ENCODE measurements at regions not wholly inside any gene's neighbourhood (a gene's known extent, or its start where the extent isn't known, plus 50 kb on each side); places are given as distances from the start of the nearest gene placed in this dataset.

DNA sequence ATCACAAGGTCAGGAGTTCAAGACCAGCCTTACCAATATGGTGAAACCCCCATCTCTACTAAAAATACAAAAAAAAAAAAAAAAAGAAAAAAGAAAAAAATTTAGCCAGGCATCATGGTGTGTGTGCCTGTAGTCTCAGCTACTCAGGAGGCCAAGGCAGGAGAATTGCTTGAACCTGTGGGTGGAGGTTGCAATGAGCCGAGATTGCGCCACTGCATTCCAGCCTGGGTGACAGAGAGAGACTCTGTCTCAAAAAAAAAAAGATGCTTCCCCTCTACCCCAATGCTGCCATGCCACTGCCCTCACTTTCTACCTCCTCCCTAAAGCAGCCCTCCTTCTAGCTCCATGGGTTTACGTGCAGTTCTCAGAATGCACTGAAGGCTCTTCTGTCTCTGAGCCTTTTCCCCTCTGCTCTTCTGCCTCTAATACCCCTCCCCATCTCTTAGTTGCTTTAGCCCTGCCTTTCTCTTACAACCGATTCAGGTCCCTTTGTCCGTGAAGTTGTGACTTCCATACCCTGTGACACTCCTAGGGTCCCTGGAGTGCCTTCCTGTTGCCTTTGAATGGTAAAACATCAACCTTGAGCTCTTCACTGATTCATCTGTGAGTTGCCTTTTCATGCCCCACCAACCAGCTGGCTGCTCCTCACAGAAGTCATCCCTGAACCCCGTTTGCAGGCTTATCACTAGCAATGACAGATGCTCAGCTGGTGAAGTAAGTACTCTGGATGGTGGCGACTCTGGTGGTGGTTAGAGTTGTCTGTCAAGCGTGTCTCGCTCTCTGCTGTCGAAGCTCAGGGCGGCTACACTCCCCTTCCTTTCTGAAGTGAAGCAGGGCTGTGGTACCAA, 234.9 kb downstream of the RHOU start:
- ATAC-seq (no peak), DNase-seq (ENCODE audit: low spot score) (no peak)
- H3K4me3 ChIP-seq, result no peak overlapping the region
- no peaks in the 10 kb centered on the region for H3F3A ChIP-seq (replicated peaks; ENCODE audit: low read depth)
- Mint-ChIP-seq H3K4me3 (no peak overlapping the region), H3K27ac (no peak overlapping the region), H3K4me1 (peaks cover 28% of the 10 kb centered on the region), H3K9me3 (no peaks in the 10 kb centered on the region), H3K27me3 (ENCODE audit: insufficient read depth, low read depth, poor library complexity) (peaks cover 1% of the 10 kb centered on the region), H3K36me3 (ENCODE audit: low read depth) (no peaks in the 10 kb centered on the region)
- H3K79me2 ChIP-seq (replicated peaks; ENCODE audit: insufficient read depth), result no peaks in the 10 kb centered on the region
- no peak overlapping the region for H3K27ac ChIP-seq (ENCODE audit: low read depth)
- 0 out of 2 replicates have a peak, but pooled peaks cover 5% of the 10 kb centered on the region for H3K4me1 ChIP-seq (ENCODE audit: insufficient read depth)
- H3K9me2 ChIP-seq (ENCODE audit: insufficient read depth), result no peaks in the 10 kb centered on the region
- H4K20me1 ChIP-seq (replicated peaks; ENCODE audit: insufficient read depth), result no peaks in the 10 kb centered on the region
- H2AFZ ChIP-seq, result peak overlapping the region; percentile 43; the same call in 1 of the 2 replicates
- H3K4me2 ChIP-seq, result no peak overlapping the region
- no peak for TF ChIP-seq CREB1 (CRISPR knock-in tag; IDR thresholded peaks at IDR 0.05; ENCODE audit: low read depth)
- TF ChIP-seq ZNF331 (CRISPR knock-in tag; IDR thresholded peaks at IDR 0.05; ENCODE audit: low read depth), result no peak
- TF ChIP-seq, protein P1, sequence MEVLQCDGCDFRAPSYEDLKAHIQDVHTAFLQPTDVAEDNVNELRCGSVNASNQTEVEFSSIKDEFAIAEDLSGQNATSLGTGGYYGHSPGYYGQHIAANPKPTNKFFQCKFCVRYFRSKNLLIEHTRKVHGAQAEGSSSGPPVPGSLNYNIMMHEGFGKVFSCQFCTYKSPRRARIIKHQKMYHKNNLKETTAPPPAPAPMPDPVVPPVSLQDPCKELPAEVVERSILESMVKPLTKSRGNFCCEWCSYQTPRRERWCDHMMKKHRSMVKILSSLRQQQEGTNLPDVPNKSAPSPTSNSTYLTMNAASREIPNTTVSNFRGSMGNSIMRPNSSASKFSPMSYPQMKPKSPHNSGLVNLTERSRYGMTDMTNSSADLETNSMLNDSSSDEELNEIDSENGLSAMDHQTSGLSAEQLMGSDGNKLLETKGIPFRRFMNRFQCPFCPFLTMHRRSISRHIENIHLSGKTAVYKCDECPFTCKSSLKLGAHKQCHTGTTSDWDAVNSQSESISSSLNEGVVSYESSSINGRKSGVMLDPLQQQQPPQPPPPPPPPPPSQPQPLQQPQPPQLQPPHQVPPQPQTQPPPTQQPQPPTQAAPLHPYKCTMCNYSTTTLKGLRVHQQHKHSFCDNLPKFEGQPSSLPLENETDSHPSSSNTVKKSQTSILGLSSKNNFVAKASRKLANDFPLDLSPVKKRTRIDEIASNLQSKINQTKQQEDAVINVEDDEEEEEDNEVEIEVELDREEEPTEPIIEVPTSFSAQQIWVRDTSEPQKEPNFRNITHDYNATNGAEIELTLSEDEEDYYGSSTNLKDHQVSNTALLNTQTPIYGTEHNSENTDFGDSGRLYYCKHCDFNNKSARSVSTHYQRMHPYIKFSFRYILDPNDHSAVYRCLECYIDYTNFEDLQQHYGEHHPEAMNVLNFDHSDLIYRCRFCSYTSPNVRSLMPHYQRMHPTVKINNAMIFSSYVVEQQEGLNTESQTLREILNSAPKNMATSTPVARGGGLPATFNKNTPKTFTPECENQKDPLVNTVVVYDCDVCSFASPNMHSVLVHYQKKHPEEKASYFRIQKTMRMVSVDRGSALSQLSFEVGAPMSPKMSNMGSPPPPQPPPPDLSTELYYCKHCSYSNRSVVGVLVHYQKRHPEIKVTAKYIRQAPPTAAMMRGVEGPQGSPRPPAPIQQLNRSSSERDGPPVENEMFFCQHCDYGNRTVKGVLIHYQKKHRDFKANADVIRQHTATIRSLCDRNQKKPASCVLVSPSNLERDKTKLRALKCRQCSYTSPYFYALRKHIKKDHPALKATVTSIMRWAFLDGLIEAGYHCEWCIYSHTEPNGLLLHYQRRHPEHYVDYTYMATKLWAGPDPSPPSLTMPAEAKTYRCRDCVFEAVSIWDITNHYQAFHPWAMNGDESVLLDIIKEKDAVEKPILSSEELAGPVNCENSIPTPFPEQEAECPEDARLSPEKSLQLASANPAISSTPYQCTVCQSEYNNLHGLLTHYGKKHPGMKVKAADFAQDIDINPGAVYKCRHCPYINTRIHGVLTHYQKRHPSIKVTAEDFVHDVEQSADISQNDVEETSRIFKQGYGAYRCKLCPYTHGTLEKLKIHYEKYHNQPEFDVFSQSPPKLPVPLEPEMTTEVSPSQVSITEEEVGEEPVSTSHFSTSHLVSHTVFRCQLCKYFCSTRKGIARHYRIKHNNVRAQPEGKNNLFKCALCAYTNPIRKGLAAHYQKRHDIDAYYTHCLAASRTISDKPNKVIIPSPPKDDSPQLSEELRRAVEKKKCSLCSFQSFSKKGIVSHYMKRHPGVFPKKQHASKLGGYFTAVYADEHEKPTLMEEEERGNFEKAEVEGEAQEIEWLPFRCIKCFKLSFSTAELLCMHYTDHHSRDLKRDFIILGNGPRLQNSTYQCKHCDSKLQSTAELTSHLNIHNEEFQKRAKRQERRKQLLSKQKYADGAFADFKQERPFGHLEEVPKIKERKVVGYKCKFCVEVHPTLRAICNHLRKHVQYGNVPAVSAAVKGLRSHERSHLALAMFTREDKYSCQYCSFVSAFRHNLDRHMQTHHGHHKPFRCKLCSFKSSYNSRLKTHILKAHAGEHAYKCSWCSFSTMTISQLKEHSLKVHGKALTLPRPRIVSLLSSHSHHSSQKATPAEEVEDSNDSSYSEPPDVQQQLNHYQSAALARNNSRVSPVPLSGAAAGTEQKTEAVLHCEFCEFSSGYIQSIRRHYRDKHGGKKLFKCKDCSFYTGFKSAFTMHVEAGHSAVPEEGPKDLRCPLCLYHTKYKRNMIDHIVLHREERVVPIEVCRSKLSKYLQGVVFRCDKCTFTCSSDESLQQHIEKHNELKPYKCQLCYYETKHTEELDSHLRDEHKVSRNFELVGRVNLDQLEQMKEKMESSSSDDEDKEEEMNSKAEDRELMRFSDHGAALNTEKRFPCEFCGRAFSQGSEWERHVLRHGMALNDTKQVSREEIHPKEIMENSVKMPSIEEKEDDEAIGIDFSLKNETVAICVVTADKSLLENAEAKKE (CRISPR knock-in tag; IDR thresholded peaks at IDR 0.05), result no peak
- no peak for TF ChIP-seq STAT1 (IDR thresholded peaks at IDR 0.05; ENCODE audit: unreplicated experiment)
- TF ChIP-seq NANOG (IDR thresholded peaks at IDR 0.05; ENCODE audit: borderline replicate concordance), result no peak
- no peak for TF ChIP-seq EZH2phosphoT487 (IDR thresholded peaks at IDR 0.05; ENCODE audit: unreplicated experiment)
- TF ChIP-seq, protein P2, sequence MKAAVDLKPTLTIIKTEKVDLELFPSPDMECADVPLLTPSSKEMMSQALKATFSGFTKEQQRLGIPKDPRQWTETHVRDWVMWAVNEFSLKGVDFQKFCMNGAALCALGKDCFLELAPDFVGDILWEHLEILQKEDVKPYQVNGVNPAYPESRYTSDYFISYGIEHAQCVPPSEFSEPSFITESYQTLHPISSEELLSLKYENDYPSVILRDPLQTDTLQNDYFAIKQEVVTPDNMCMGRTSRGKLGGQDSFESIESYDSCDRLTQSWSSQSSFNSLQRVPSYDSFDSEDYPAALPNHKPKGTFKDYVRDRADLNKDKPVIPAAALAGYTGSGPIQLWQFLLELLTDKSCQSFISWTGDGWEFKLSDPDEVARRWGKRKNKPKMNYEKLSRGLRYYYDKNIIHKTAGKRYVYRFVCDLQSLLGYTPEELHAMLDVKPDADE (IDR thresholded peaks at IDR 0.05), result no peak
- TF ChIP-seq, protein P3, sequence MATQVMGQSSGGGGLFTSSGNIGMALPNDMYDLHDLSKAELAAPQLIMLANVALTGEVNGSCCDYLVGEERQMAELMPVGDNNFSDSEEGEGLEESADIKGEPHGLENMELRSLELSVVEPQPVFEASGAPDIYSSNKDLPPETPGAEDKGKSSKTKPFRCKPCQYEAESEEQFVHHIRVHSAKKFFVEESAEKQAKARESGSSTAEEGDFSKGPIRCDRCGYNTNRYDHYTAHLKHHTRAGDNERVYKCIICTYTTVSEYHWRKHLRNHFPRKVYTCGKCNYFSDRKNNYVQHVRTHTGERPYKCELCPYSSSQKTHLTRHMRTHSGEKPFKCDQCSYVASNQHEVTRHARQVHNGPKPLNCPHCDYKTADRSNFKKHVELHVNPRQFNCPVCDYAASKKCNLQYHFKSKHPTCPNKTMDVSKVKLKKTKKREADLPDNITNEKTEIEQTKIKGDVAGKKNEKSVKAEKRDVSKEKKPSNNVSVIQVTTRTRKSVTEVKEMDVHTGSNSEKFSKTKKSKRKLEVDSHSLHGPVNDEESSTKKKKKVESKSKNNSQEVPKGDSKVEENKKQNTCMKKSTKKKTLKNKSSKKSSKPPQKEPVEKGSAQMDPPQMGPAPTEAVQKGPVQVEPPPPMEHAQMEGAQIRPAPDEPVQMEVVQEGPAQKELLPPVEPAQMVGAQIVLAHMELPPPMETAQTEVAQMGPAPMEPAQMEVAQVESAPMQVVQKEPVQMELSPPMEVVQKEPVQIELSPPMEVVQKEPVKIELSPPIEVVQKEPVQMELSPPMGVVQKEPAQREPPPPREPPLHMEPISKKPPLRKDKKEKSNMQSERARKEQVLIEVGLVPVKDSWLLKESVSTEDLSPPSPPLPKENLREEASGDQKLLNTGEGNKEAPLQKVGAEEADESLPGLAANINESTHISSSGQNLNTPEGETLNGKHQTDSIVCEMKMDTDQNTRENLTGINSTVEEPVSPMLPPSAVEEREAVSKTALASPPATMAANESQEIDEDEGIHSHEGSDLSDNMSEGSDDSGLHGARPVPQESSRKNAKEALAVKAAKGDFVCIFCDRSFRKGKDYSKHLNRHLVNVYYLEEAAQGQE (IDR thresholded peaks at IDR 0.05; ENCODE audit: unreplicated experiment), result no peak
- no peak for TF ChIP-seq EZH2 (IDR thresholded peaks at IDR 0.05; ENCODE audit: low read depth, unreplicated experiment)
- TF ChIP-seq, protein P4, sequence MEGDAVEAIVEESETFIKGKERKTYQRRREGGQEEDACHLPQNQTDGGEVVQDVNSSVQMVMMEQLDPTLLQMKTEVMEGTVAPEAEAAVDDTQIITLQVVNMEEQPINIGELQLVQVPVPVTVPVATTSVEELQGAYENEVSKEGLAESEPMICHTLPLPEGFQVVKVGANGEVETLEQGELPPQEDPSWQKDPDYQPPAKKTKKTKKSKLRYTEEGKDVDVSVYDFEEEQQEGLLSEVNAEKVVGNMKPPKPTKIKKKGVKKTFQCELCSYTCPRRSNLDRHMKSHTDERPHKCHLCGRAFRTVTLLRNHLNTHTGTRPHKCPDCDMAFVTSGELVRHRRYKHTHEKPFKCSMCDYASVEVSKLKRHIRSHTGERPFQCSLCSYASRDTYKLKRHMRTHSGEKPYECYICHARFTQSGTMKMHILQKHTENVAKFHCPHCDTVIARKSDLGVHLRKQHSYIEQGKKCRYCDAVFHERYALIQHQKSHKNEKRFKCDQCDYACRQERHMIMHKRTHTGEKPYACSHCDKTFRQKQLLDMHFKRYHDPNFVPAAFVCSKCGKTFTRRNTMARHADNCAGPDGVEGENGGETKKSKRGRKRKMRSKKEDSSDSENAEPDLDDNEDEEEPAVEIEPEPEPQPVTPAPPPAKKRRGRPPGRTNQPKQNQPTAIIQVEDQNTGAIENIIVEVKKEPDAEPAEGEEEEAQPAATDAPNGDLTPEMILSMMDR (conservative IDR thresholded peaks at IDR 0.05; ENCODE audit: low read depth in 2 of 2), result no peak
- no peak for TF ChIP-seq ZNF114 (CRISPR knock-in tag; IDR thresholded peaks at IDR 0.05)
- no peak for TF ChIP-seq JUNB (IDR thresholded peaks at IDR 0.05; ENCODE audit: unreplicated experiment)
- no peak for TF ChIP-seq POLR2AphosphoS5 (IDR thresholded peaks at IDR 0.05; ENCODE audit: low read depth)
- H3K36me3 ChIP-seq (ENCODE audit: insufficient read depth), result no peaks in the 10 kb centered on the region
- no peaks in the 10 kb centered on the region for H3K27me3 ChIP-seq (ENCODE audit: insufficient read depth)

Data from GM23338 (cell line).